A673 (cell line): ENCODE measurements at regions not wholly inside any gene's neighbourhood (a gene's known extent, or its start where the extent isn't known, plus 50 kb on each side); places are given as distances from the start of the nearest gene placed in this dataset.

Experiments
- CTCF ChIP-seq: fragments of 300-800, 200-600 bp; sonication (generic); conservative IDR thresholded peaks from 2 replicates; pipeline ENCODE4 v1.5.1; 2017; ENCODE audit warnings: low read depth, mild to moderate bottlenecking, antibody characterized with exemption, low read length, moderate library complexity, mixed read lengths
- EZH2 ChIP-seq: fragments of 200-600 bp; sonication (generic); IDR thresholded peaks from 2 replicates; pipeline ENCODE4 v1.6.1; 2017; ENCODE audit warnings: borderline replicate concordance, low read depth, mild to moderate bottlenecking, mixed read lengths, antibody characterized with exemption, low read length; ENCODE audit not compliant: poor library complexity, severe bottlenecking

- no peak for TF ChIP-seq CTCF
- TF ChIP-seq EZH2, result no peak
Measured at GRCh38 chr11:28715726-28716125, 607.5 kb downstream of the METTL15 start.
